Stimulated activated naive CD8-positive, alpha-beta T cell treated with anti-CD3 and anti-CD28 coated beads, Interleukin-15, amount 100 ng/mL, for 72 hours (primary cell): ENCODE measurements at regions not wholly inside any gene's neighbourhood (a gene's known extent, or its start where the extent isn't known, plus 50 kb on each side); places are given as distances from the start of the nearest gene placed in this dataset.
A peak's percentile ranks its signal among the peaks of the same experiment; 100 is the strongest.
"Not testable (repeated sequence)": the region's sequence is repeated elsewhere in the genome, so short reads cannot be mapped to it uniquely, and the experiment has no call there.

Experiments
- ATAC-seq: fragments of 150-1000 bp; cut with Tn5 transposase; 2 replicates; pipeline ENCODE4 v1.10.0; 2021; ENCODE audit warnings: mild to moderate bottlenecking, moderate library complexity
- DNase-seq, 2 donors: peaks; one replicate each; pipeline ENCODE4 v3.0.0; 2021 to 2022
- H3K27ac Mint-ChIP-seq, 2 donors: one replicate each; pipeline ENCODE4 v1.8.0; 2022; ENCODE audit warnings: mild to moderate bottlenecking in 2 of 2, mixed read lengths in 2 of 2, moderate library complexity in 2 of 2
- H3K27me3 Mint-ChIP-seq: one replicate; pipeline ENCODE4 v1.8.0; 2022; ENCODE audit warnings: mixed read lengths
- H3K4me1 Mint-ChIP-seq: one replicate; pipeline ENCODE4 v1.8.0; 2022; ENCODE audit warnings: mild to moderate bottlenecking, mixed read lengths
- H3K4me3 Mint-ChIP-seq, 2 donors: one replicate each; pipeline ENCODE4 v1.8.0; 2022; ENCODE audit warnings: mild to moderate bottlenecking in 2 of 2, mixed read lengths in 2 of 2, moderate library complexity in 1 of 2
- H3K9me3 Mint-ChIP-seq, 2 donors: one replicate each; pipeline ENCODE4 v1.8.0; 2022; ENCODE audit warnings: mixed read lengths in 2 of 2

DNA sequence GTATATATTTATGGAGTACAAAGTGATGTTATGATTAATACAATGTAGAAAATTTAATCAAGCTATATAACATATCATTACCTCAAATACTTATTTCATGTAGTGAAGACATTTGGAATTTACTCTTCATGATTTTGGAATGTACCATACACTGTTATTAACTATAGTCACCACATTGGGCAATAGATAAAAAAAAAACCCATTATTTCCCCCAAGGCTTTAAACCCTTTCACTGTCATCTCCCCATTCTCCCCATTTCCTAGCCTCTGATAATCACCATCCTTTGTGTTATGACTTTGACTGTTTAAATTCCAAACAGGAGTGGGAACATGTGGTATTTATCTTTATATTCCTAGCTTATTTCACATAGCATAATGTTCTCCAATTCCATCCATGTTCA is 2189.1 kb upstream of the AGA start:
- Mint-ChIP-seq H3K27ac (no peak overlapping the region), H3K9me3 (peaks cover 0 to 7% of the 10 kb centered on the region in 2 donors), H3K4me3 (no peak overlapping the region), H3K27me3 (no peaks in the 10 kb centered on the region), H3K4me1 (no peaks in the 10 kb centered on the region)
- no peak for ATAC-seq
- no peak for DNase-seq

DNA sequence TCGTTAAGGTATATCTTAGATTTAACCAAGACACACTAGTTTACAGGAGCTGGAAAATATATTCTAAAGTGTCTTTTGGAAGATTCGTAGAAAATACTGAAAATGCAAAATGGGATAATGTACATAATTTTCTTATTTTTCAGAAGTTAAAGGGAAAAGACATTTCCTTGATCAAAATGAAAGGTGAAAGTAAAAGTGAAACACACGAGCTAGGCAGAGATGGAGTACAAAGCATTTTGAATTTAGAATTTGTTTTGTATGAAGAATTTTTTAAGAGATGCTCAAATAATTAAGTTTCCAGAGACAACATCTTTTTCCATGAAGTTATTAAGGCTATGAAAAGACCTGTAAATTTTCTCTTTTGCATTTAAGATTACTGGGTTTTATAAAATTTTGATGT is 2192.6 kb upstream of the AGA start:
- H3K9me3 Mint-ChIP-seq: peaks cover 0 to 7% of the 10 kb centered on the region in 2 donors
- H3K4me1 Mint-ChIP-seq: no peaks in the 10 kb centered on the region
- no peak overlapping the region for H3K27ac Mint-ChIP-seq
- H3K27me3 Mint-ChIP-seq: no peaks in the 10 kb centered on the region
- ATAC-seq (no peak), DNase-seq (no peak)
- no peak overlapping the region for H3K4me3 Mint-ChIP-seq

DNA sequence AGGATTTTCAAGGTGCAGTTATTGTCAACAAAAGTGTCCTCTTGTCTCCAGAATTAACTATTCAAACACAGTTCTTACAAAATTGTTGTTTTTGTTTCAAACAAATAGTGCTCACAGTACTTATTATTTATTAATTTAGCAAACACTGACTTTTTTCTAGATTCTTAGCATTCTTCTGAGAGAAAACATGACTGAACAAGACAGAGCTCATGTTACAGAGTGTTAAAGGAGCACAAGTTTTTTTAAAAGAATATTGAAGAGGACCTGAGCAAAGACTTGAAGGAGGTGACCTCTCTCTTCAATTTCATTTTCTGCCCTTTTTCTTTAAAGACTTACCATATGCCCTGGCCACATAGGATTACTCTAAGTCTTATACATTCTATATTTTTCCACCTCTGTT is 2220.3 kb upstream of the AGA start:
- Mint-ChIP-seq H3K4me3 (no peak overlapping the region), H3K4me1 (no peaks in the 10 kb centered on the region), H3K9me3 (peaks cover 10 to 20% of the 10 kb centered on the region in 2 donors), H3K27ac (no peak overlapping the region), H3K27me3 (no peaks in the 10 kb centered on the region)
- ATAC-seq (no peak), DNase-seq (no peak)

DNA sequence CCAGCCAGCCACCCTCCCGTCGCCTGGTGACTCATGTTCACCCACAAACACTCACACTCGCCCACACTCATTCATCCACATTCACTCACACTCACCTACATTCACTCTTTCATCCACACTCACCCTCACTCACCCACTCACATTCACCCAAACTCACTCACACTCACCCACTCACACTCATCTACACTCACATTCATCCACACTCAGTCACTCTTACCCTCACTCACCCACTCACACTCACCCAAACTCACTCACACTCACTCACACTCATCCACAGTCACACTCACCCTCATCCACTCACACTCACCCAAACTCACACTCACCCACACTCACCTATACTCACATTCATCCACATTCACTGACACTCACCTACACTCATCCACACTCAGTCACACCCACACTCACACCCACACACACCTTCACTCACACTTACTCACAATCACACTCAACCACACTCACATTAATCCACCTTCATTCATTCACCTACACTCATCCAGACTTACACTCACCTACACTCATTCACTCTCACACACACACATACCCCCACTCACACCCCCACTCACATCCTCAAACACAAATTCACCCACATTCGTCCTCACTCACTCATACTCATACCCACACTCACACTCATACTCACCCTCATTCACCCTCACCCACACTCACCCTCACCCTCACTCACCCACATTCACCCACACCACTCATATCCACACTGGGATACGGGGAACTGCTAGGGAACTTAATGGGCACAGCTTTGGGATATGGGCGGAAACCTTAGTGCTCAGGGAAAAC is 2221.6 kb upstream of the AGA start:
- H3K4me3 Mint-ChIP-seq: no peak overlapping the region
- no peak overlapping the region for H3K27ac Mint-ChIP-seq
- H3K9me3 Mint-ChIP-seq: peaks cover 10 to 20% of the 10 kb centered on the region in 2 donors
- no peaks in the 10 kb centered on the region for H3K4me1 Mint-ChIP-seq
- ATAC-seq (no peak), DNase-seq (no peak)
- no peaks in the 10 kb centered on the region for H3K27me3 Mint-ChIP-seq

- Mint-ChIP-seq H3K4me3 (no peak overlapping the region), H3K4me1 (no peaks in the 10 kb centered on the region), H3K27me3 (no peaks in the 10 kb centered on the region), H3K9me3 (peaks cover 15 to 20% of the 10 kb centered on the region in 2 donors), H3K27ac (no peak overlapping the region)
- ATAC-seq (peak; percentile 65), DNase-seq (no peak)
These were observed 2222.3 kb upstream of the AGA start for GRCh38 chr4:179664430-179665027.

- ATAC-seq: no peak
- no peaks in the 10 kb centered on the region for H3K4me1 Mint-ChIP-seq
- H3K27ac Mint-ChIP-seq: no peak overlapping the region
- H3K27me3 Mint-ChIP-seq: no peaks in the 10 kb centered on the region
- no peak for DNase-seq
- peaks cover 17 to 20% of the 10 kb centered on the region in 2 donors for H3K9me3 Mint-ChIP-seq
- H3K4me3 Mint-ChIP-seq: no peak overlapping the region
These were observed 2224.0 kb upstream of the AGA start for GRCh38 chr4:179666226-179666625.

GRCh38 chr4:179671609-179672008 is 2229.4 kb upstream of the AGA start:
- DNase-seq (no peak), ATAC-seq (no peak)
- no peaks in the 10 kb centered on the region for H3K27me3 Mint-ChIP-seq
- H3K4me1 Mint-ChIP-seq: no peaks in the 10 kb centered on the region
- H3K27ac Mint-ChIP-seq: no peak overlapping the region
- H3K4me3 Mint-ChIP-seq: no peak overlapping the region
- peaks cover 0 to 7% of the 10 kb centered on the region in 2 donors for H3K9me3 Mint-ChIP-seq

DNA sequence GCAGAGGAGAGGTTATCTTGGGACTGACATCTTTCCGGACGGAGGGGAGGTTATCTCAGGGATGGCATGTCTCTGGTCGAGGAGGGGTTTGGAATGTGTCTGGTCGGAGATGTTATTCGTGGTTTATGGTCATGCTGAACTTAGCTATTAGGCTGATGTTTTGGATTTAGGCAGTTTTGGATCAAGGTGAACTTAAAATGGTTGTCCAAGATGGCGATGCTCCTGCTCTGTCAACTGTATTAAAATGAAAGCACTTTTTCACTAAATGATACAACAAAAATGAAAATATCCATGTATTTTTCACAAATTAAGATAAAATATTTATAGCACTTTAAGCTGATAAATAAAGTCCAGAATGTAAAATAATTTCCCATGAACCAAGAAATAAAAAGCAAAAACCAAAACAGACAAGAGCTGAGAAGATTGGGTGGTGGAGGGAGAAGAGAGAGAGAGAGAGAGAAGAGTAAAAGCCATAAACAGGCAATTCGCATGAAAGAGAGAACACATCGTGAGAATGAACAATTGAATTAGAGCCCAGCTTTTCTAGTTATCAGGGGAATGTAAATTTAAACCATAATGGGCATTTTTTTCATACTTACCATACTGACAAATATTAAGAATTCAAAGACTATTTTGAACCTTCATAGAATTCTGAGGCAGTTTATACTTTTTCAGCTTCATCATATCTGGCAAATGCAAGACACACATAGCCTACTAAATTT is 2236.0 kb upstream of the AGA start:
- no peak for ATAC-seq
- peaks cover 16 to 33% of the 10 kb centered on the region in 2 donors for H3K9me3 Mint-ChIP-seq
- H3K4me3 Mint-ChIP-seq: no peak overlapping the region

DNA sequence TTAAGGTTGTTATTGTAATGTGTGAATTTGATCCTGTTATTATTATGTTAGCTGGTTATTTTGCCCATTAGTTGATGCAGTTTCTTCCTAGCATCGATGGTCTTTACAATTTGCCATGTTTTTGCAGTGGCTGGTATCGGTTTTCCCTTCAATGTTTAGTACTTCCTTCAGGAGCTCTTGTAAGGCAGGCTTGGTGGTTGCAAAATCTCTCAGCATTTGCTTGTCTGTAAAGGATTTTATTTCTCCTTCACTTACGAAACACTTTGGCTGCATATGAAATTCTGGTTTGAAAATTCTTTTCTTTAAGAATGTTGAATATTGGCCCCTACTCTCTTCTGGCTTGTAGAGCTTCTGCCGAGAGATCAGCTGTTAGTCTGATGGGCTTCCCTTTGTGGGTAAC is 2241.4 kb upstream of the AGA start:
- H3K27me3 Mint-ChIP-seq, H3K27ac Mint-ChIP-seq, DNase-seq, H3K4me3 Mint-ChIP-seq, ATAC-seq, H3K4me1 Mint-ChIP-seq: not testable (repeated sequence)
- H3K9me3 Mint-ChIP-seq: peaks cover 14 to 19% of the 10 kb centered on the region in 2 donors

More for the DNA sequence above, 2236.0 kb upstream of the AGA start:
- H3K27me3 Mint-ChIP-seq: no peaks in the 10 kb centered on the region
- H3K4me1 Mint-ChIP-seq: no peaks in the 10 kb centered on the region
- no peak for DNase-seq
- peak overlapping the region in 1 of 2 donors; percentile 4 for H3K27ac Mint-ChIP-seq

GRCh38 chr4:179692222-179692621 is 2250.0 kb upstream of the AGA start:
- no peaks in the 10 kb centered on the region for H3K27me3 Mint-ChIP-seq
- DNase-seq: no peak
- H3K4me3 Mint-ChIP-seq: no peak overlapping the region
- H3K27ac Mint-ChIP-seq: no peak overlapping the region
- H3K4me1 Mint-ChIP-seq: no peaks in the 10 kb centered on the region
- ATAC-seq: no peak
- no peaks in the 10 kb centered on the region for H3K9me3 Mint-ChIP-seq

DNA sequence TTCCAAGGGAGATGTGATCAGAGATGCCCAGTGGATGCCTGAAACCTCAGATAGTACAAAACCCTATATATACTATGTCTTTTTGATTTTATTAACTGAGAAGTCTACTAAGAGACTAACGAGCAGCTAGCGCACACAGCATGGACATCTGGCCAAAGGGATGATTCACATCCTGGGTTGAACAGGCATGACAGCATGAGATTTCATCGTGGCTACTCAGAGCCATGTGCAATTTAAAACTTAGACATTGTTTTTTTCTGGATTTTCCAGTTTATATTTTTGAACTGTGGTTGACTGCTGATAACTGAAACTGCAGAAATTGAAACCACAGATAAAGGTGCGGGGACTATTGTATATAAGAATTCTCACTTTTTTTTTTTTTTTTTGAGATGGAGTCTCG is 2252.9 kb upstream of the AGA start:
- H3K4me3 Mint-ChIP-seq: no peak overlapping the region
- DNase-seq: no peak

DNA sequence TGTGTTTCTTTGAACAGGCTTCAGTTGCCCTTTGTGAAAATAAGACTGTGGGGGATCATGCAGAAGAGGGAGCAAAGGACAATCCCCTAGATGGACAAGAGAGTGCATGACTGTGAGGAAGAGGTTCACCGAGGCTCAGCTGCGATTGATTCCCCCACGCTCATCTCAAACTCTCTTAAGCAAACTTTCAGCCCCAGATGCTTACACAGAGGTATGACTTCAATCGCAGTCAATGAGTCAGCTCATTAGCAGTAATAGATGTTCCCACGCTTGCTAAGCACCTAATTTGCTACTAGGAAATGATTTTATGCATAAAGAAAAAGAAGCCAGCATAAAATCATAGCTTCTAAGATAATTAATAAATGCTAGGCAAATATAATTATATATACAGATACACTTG is 2256.1 kb upstream of the AGA start:
- ATAC-seq: no peak
- no peak overlapping the region for H3K27ac Mint-ChIP-seq
- no peak overlapping the region for H3K4me3 Mint-ChIP-seq
- DNase-seq: no peak
- no peaks in the 10 kb centered on the region for H3K4me1 Mint-ChIP-seq
- H3K9me3 Mint-ChIP-seq: no peaks in the 10 kb centered on the region
- no peaks in the 10 kb centered on the region for H3K27me3 Mint-ChIP-seq

More for the DNA sequence above, 2252.9 kb upstream of the AGA start:
- ATAC-seq: no peak
- Mint-ChIP-seq H3K27me3 (no peaks in the 10 kb centered on the region), H3K9me3 (no peaks in the 10 kb centered on the region), H3K27ac (no peak overlapping the region), H3K4me1 (no peaks in the 10 kb centered on the region)

GRCh38 chr4:179709961-179710624 is 2267.9 kb upstream of the AGA start:
- DNase-seq (no peak), ATAC-seq (no peak)
- no peaks in the 10 kb centered on the region for H3K9me3 Mint-ChIP-seq
- no peak overlapping the region for H3K4me3 Mint-ChIP-seq
- H3K27me3 Mint-ChIP-seq: no peaks in the 10 kb centered on the region
- no peaks in the 10 kb centered on the region for H3K4me1 Mint-ChIP-seq
- H3K27ac Mint-ChIP-seq: no peak overlapping the region

- ATAC-seq (no peak), DNase-seq (no peak)
- H3K4me1 Mint-ChIP-seq: no peaks in the 10 kb centered on the region
- H3K9me3 Mint-ChIP-seq: peaks cover 5 to 7% of the 10 kb centered on the region in 2 donors
- H3K4me3 Mint-ChIP-seq: no peak overlapping the region
- H3K27ac Mint-ChIP-seq: no peak overlapping the region
- H3K27me3 Mint-ChIP-seq: no peaks in the 10 kb centered on the region
These were observed 2277.7 kb upstream of the AGA start for GRCh38 chr4:179719766-179720450.

DNA sequence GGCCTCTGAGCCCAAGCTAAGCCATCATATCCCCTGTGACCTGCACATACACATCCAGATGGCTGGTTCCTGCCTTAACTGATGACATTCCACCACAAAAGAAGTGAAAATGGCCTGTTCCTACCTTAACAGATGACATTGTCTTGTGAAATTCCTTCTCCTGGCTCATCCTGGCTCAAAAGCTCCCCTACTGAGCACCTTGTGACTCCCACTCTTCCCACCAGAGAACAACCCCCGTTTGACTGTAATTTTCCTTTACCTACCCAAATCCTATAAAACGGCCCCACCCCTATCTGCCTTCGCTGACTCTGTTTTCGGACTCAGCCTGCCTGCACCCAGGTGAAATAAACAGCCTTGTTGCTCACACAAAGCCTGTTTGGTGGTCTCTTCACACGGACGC is 2284.3 kb upstream of the AGA start:
- not testable (repeated sequence) for H3K27ac Mint-ChIP-seq, ATAC-seq, H3K4me1 Mint-ChIP-seq, DNase-seq, H3K27me3 Mint-ChIP-seq, H3K4me3 Mint-ChIP-seq
- peaks cover 12 to 13% of the 10 kb centered on the region in 2 donors for H3K9me3 Mint-ChIP-seq
